Mesenchymal stem cell (in vitro differentiated cells and primary cell): ENCODE measurements at regions not wholly inside any gene's neighbourhood (a gene's known extent, or its start where the extent isn't known, plus 50 kb on each side); places are given as distances from the start of the nearest gene placed in this dataset.

ENCODE experiments used
- DNase-seq: peaks from one replicate; pipeline ENCODE4 v3.0.0-alpha.2; 2013
- H2AFZ ChIP-seq: one replicate; pipeline ENCODE4 v1.6.1; 2013; ENCODE audit warnings: low read depth, mild to moderate bottlenecking, control low read depth, inconsistent platforms, low read length, moderate library complexity
- H2AK5ac ChIP-seq: 2 replicates; pipeline ENCODE4 v1.6.1; 2013; ENCODE audit warnings: low read length, moderate library complexity, mild to moderate bottlenecking, inconsistent platforms; ENCODE audit not compliant: severe bottlenecking
- H2BK120ac ChIP-seq: one replicate; pipeline ENCODE4 v1.6.1; 2013; ENCODE audit warnings: low read depth, mild to moderate bottlenecking, inconsistent platforms, low read length, moderate library complexity
- H2BK12ac ChIP-seq, 2 experiments: one replicate each; pipeline ENCODE4 v1.6.1; 2013; ENCODE audit warnings: inconsistent platforms in 2 of 2, low read length in 2 of 2, mild to moderate bottlenecking in 2 of 2, moderate library complexity in 2 of 2, control low read depth in 1 of 2
- H2BK15ac ChIP-seq: one replicate; pipeline ENCODE4 v1.6.1; 2013; ENCODE audit warnings: mild to moderate bottlenecking, low read depth, inconsistent platforms; ENCODE audit not compliant: poor library complexity, severe bottlenecking
- H2BK5ac ChIP-seq: 2 replicates; pipeline ENCODE4 v1.6.1; 2013; ENCODE audit warnings: low read depth, mild to moderate bottlenecking, low read length, control low read depth, inconsistent platforms; ENCODE audit not compliant: poor library complexity, severe bottlenecking
- H3K14ac ChIP-seq, 2 experiments: one replicate each; pipeline ENCODE4 v1.6.1; 2013; ENCODE audit warnings: inconsistent platforms in 2 of 2, low read length in 2 of 2, control low read depth in 1 of 2, mild to moderate bottlenecking in 1 of 2, moderate library complexity in 1 of 2
- H3K18ac ChIP-seq, 2 experiments: one replicate each; pipeline ENCODE4 v1.6.1; 2013; ENCODE audit warnings: inconsistent platforms in 2 of 2, low read length in 2 of 2, control low read depth in 1 of 2, low read depth in 1 of 2, mild to moderate bottlenecking in 1 of 2
- H3K23ac ChIP-seq, 2 experiments: one replicate each; pipeline ENCODE4 v1.6.1; 2013; ENCODE audit warnings: inconsistent platforms in 2 of 2, low read length in 2 of 2, mild to moderate bottlenecking in 2 of 2, moderate library complexity in 2 of 2, control low read depth in 1 of 2
- H3K27ac ChIP-seq: 2 replicates; pipeline ENCODE4 v1.5.1; 2013; ENCODE audit warnings: mild to moderate bottlenecking, moderate library complexity, low read length, control low read depth, inconsistent platforms; ENCODE audit not compliant: poor library complexity, severe bottlenecking
- H3K27me3 ChIP-seq, 2 experiments: 2 replicates each; pipeline versions ENCODE4 v1.6.1 to v1.7.0; 2013; ENCODE audit warnings: low read length in 2 of 2, mild to moderate bottlenecking in 2 of 2, moderate library complexity in 2 of 2, control low read depth in 1 of 2, inconsistent platforms in 1 of 2; ENCODE audit not compliant: control insufficient read depth in 1 of 2, insufficient read depth in 1 of 2
- H3K36me3 ChIP-seq, 2 experiments: 2 replicates each; pipeline versions ENCODE4 v1.6.1 to v1.7.0; 2013; ENCODE audit warnings: low read length in 2 of 2, control low read depth in 1 of 2, inconsistent platforms in 1 of 2, low read depth in 1 of 2, mild to moderate bottlenecking in 1 of 2; ENCODE audit not compliant: insufficient read depth in 2 of 2, control insufficient read depth in 1 of 2
- H3K4ac ChIP-seq, 2 experiments: one replicate each; pipeline ENCODE4 v1.6.1; 2013; ENCODE audit warnings: inconsistent platforms in 2 of 2, low read length in 2 of 2, mild to moderate bottlenecking in 2 of 2, moderate library complexity in 2 of 2, control low read depth in 1 of 2, low read depth in 1 of 2
- H3K4me1 ChIP-seq: 2 replicates; pipeline ENCODE4 v1.6.1; 2013; ENCODE audit warnings: low read depth, low read length, control low read depth; ENCODE audit not compliant: control insufficient read depth, insufficient read depth
- H3K4me2 ChIP-seq: 2 replicates; pipeline ENCODE4 v1.6.1; 2013; ENCODE audit warnings: low read length, mild to moderate bottlenecking, inconsistent platforms; ENCODE audit not compliant: poor library complexity, severe bottlenecking
- H3K4me3 ChIP-seq, 2 experiments: 2 replicates each; pipeline versions ENCODE4 v1.5.1 to v1.7.0; 2013; ENCODE audit warnings: low read length in 2 of 2, mild to moderate bottlenecking in 2 of 2, control low read depth in 1 of 2, low read depth in 1 of 2; ENCODE audit not compliant: insufficient read depth in 1 of 2
- H3K79me1 ChIP-seq: replicated peaks from 2 replicates; pipeline ENCODE4 v1.6.1; 2013; ENCODE audit warnings: mild to moderate bottlenecking, control low read depth, low read length, inconsistent platforms; ENCODE audit not compliant: poor library complexity, severe bottlenecking
- H3K9ac ChIP-seq: 2 replicates; pipeline ENCODE4 v1.7.0; 2013; ENCODE audit warnings: mild to moderate bottlenecking, low read length, moderate library complexity
- H3K9me3 ChIP-seq: 2 replicates; pipeline ENCODE4 v1.7.0; 2013; ENCODE audit warnings: mild to moderate bottlenecking, low read length; ENCODE audit not compliant: control insufficient read depth
- H4K8ac ChIP-seq: one replicate; pipeline ENCODE4 v1.6.1; 2013; ENCODE audit warnings: inconsistent platforms, mild to moderate bottlenecking, low read length, moderate library complexity
- H4K91ac ChIP-seq: one replicate; pipeline ENCODE4 v1.6.1; 2013; ENCODE audit warnings: mild to moderate bottlenecking, low read length, inconsistent platforms
- WGBS: methylation state at CpG from one replicate; pipeline ENCODE4 v1.1.7; 2013; ENCODE audit warnings: mixed read lengths; 5-methylcytosine and 5-hydroxymethylcytosine counted together

- Histone ChIP-seq H3K27me3 (no peaks in the 10 kb centered on the region), H3K4me2 (no peak overlapping the region), H4K8ac (no peak overlapping the region), H3K36me3 (no peaks in the 10 kb centered on the region), H3K4ac (no peak overlapping the region), H2BK5ac (no peak overlapping the region), H3K79me1 (no peaks in the 10 kb centered on the region), H3K23ac (no peak overlapping the region), H2BK12ac (no peak overlapping the region), H2AK5ac (no peak overlapping the region), H3K14ac (no peak overlapping the region), H3K9ac (no peak overlapping the region), H2BK120ac (no peak overlapping the region), H3K4me1 (no peaks in the 10 kb centered on the region), H2BK15ac (no peak overlapping the region), H2AFZ (no peak overlapping the region), H3K18ac (no peak overlapping the region), H3K9me3 (no peaks in the 10 kb centered on the region), H4K91ac (no peak overlapping the region), H3K27ac (no peak overlapping the region), H3K4me3 (no peak overlapping the region)
- no peak for DNase-seq
Observed at GRCh38 chr4:95625020-95625419, 76.2 kb upstream of the UNC5C start.

- 89% methylated on average over 7 of the region's 9 CpGs for WGBS
- H2BK12ac ChIP-seq, result no peak overlapping the region
- no peaks in the 10 kb centered on the region for H3K27me3 ChIP-seq
Observed at GRCh38 chr4:95619525-95620443, 71.0 kb upstream of the UNC5C start.

GRCh38 chr4:95614684-95615205 lies 66.0 kb upstream of the UNC5C start:
- H3K9ac ChIP-seq, result no peak overlapping the region
- H3K23ac ChIP-seq, result no peak overlapping the region
- no peak overlapping the region for H4K91ac ChIP-seq
- H3K27me3 ChIP-seq, result no peaks in the 10 kb centered on the region
- no peak overlapping the region for H3K4ac ChIP-seq
- H3K79me1 ChIP-seq, result no peaks in the 10 kb centered on the region
- H4K8ac ChIP-seq, result no peak overlapping the region
- no peak overlapping the region for H3K4me2 ChIP-seq
- no peaks in the 10 kb centered on the region for H3K4me1 ChIP-seq
- no peak overlapping the region for H3K18ac ChIP-seq
- H2BK120ac ChIP-seq, result no peak overlapping the region
- H3K36me3 ChIP-seq, result no peaks in the 10 kb centered on the region
- H3K4me3 ChIP-seq, result no peak overlapping the region
- no peak overlapping the region for H2BK12ac ChIP-seq
- no peak overlapping the region for H2AFZ ChIP-seq
- H3K27ac ChIP-seq, result no peak overlapping the region
- H2BK15ac ChIP-seq, result no peak overlapping the region
- H3K14ac ChIP-seq, result no peak overlapping the region
- WGBS, result 91% methylated on average over 4 of the region's 8 CpGs
- DNase-seq, result no peak
- H2AK5ac ChIP-seq, result no peak overlapping the region
- peaks cover 4% of the 10 kb centered on the region for H3K9me3 ChIP-seq
- no peak overlapping the region for H2BK5ac ChIP-seq

More at GRCh38 chr4:95619525-95620443, 71.0 kb upstream of the UNC5C start:
- H2BK15ac ChIP-seq, result no peak overlapping the region
- no peaks in the 10 kb centered on the region for H3K4me1 ChIP-seq
- H4K91ac ChIP-seq, result no peak overlapping the region
- H2AK5ac ChIP-seq, result no peak overlapping the region
- no peak overlapping the region for H2BK5ac ChIP-seq
- no peak overlapping the region for H3K4me3 ChIP-seq
- H3K79me1 ChIP-seq, result no peaks in the 10 kb centered on the region
- H4K8ac ChIP-seq, result no peak overlapping the region
- no peaks in the 10 kb centered on the region for H3K36me3 ChIP-seq
- H3K4me2 ChIP-seq, result no peak overlapping the region
- no peak overlapping the region for H3K18ac ChIP-seq
- H3K4ac ChIP-seq, result no peak overlapping the region
- no peak overlapping the region for H2AFZ ChIP-seq
- no peak for DNase-seq
- H2BK120ac ChIP-seq, result no peak overlapping the region
- no peak overlapping the region for H3K9ac ChIP-seq
- H3K9me3 ChIP-seq, result peaks cover 4% of the 10 kb centered on the region
- H3K14ac ChIP-seq, result no peak overlapping the region
- H3K23ac ChIP-seq, result no peak overlapping the region
- H3K27ac ChIP-seq, result no peak overlapping the region

- no peak overlapping the region for H3K4me2 ChIP-seq
- H3K36me3 ChIP-seq, result no peaks in the 10 kb centered on the region
- H2BK12ac ChIP-seq, result no peak overlapping the region
- DNase-seq, result no peak
- H3K79me1 ChIP-seq, result no peaks in the 10 kb centered on the region
- H3K9ac ChIP-seq, result no peak overlapping the region
- WGBS, result 84% methylated on average over 3 of the region's 3 CpGs
- H3K4me1 ChIP-seq, result no peaks in the 10 kb centered on the region
- H3K4ac ChIP-seq, result no peak overlapping the region
- no peak overlapping the region for H2BK5ac ChIP-seq
- no peak overlapping the region for H4K8ac ChIP-seq
- H2BK120ac ChIP-seq, result no peak overlapping the region
- H3K18ac ChIP-seq, result no peak overlapping the region
- H3K14ac ChIP-seq, result no peak overlapping the region
- no peaks in the 10 kb centered on the region for H3K9me3 ChIP-seq
- no peak overlapping the region for H3K23ac ChIP-seq
- H3K4me3 ChIP-seq, result no peak overlapping the region
- no peak overlapping the region for H2AK5ac ChIP-seq
- H2AFZ ChIP-seq, result no peak overlapping the region
- no peak overlapping the region for H2BK15ac ChIP-seq
- no peak overlapping the region for H4K91ac ChIP-seq
- no peaks in the 10 kb centered on the region for H3K27me3 ChIP-seq
- no peak overlapping the region for H3K27ac ChIP-seq
Observed at GRCh38 chr4:95610061-95610569, 61.3 kb upstream of the UNC5C start.
